T47D (cell line): ENCODE measurements at regions not wholly inside any gene's neighbourhood (a gene's known extent, or its start where the extent isn't known, plus 50 kb on each side); places are given as distances from the start of the nearest gene placed in this dataset.
A peak's percentile ranks its signal among the peaks of the same experiment; 100 is the strongest.
"Not testable (repeated sequence)": the region's sequence is repeated elsewhere in the genome, so short reads cannot be mapped to it uniquely, and the experiment has no call there.

Experiments
- DNase-seq, 2 experiments: peaks; one replicate each; pipeline versions ENCODE4 v3.0.0 to v3.0.0-alpha.2; 2011 to 2012; ENCODE audit warnings: low read depth in 1 of 2, low spot score in 1 of 2
- JUND ChIP-seq: IDR thresholded peaks from 2 replicates; pipeline ENCODE4 v1.6.1; 2012; ENCODE audit warnings: low read depth
- in situ Hi-C: cut with HindIII; loops from 2 replicates; pipeline ENCODE4 v1.10.0; 2016; ENCODE audit warnings: low sequenced_read_pairs, low pct_unique_long_range_greater_than_20kb

DNA sequence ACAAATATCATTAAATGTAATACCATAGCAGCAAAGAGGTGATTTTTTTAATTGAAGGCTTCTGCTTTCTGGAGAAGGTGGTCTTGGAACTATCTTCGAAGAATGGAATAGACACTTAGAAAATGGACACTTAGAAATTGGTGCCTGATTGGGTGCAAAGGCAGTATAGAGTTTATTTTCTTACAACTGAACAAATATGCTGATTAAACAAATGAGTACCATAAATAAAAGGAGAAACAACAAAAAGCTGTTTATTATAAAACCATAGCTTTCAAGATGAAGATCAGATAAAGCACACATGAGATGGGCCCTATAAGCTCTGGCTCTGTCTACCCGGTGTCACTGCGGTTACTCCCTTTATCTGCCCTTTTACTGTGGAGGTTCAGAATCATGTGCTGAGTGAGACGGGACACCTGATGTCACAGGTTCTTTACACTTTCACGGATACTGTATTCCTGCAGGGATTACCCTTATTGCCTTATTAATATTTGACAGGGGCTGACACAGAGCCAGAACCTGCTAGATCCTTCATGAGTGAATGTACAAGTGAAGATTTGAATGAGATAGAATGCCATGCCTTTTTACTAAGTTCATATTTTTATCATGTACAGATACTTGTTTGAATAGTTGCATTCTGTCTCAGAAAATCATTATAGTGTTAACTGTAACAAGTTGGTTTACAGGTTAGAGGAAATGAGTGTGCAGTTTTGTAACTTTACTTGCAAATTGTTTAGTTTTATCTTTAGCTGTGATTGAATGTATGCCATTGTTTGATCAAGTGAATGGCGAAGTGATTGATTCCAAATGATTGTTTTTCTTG is 477.5 kb upstream of the RGS6 start:
- no peak for TF ChIP-seq JUND
- DNase-seq: no peak
- in situ Hi-C loops: no loop called here

DNA sequence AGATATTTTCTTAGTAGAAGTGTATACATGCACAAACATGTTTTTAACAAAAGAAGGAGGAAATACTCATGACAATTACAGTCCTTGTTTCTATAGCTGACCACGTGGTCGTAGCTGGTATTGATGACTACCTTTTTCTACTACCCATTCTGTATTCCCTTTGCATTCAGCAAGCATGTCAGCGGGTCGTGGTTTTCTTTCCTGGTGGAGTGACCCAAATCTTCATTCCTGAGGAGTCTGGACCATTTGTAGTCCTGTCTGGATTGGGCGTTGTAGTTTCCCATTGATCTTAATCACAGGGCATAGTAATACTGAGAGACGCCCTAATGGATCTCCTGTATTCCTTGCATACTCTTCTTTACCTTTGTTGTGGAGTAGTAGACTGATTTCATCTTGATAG is 472.1 kb upstream of the RGS6 start:
- no peak for TF ChIP-seq JUND
- no peak for DNase-seq
- in situ Hi-C loops: no loop called here

- in situ Hi-C loops, DNase-seq: not testable (repeated sequence)
Observed at GRCh38 chr14:71461617-71462016, 470.6 kb upstream of the RGS6 start.

GRCh38 chr14:71463807-71464206 is 468.4 kb upstream of the RGS6 start:
- in situ Hi-C loops: no loop called here
- DNase-seq: no peak
- TF ChIP-seq JUND: no peak

GRCh38 chr14:71464840-71465239 is 467.4 kb upstream of the RGS6 start:
- no peak for TF ChIP-seq JUND
- no peak for DNase-seq
- in situ Hi-C loops: no loop called here

- in situ Hi-C loops: no loop called here
- TF ChIP-seq JUND: no peak
- no peak for DNase-seq
Observed at GRCh38 chr14:71465316-71465715, 466.9 kb upstream of the RGS6 start.

DNA sequence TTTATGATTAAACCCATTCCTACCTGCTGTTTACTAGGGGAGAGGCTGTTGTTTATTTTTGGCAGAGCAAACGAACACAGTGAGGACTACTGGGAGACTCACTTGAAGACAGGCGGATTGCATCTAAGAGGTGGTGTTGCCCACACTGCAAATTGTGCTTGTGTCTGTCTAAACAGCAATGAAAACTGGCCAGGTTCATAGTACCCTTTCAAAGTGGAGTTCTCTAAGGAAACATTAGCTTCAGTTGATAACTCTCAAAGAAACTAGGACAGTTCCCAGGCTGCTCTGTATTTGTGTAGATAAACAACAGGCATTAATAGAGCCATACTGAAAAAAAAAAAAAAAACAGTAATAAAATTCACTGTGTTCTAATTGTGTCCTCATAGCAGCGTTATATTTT is 466.0 kb upstream of the RGS6 start:
- no peak for TF ChIP-seq JUND
- no peak for DNase-seq
- in situ Hi-C loops: no loop called here

- TF ChIP-seq JUND: no peak
- in situ Hi-C loops: no loop called here
- no peak for DNase-seq
Observed at GRCh38 chr14:71466946-71467345, 465.3 kb upstream of the RGS6 start.

GRCh38 chr14:71467361-71467811 is 464.8 kb upstream of the RGS6 start:
- in situ Hi-C loops: no loop called here
- TF ChIP-seq JUND: no peak
- no peak for DNase-seq

- DNase-seq: no peak
- in situ Hi-C loops: no loop called here
- TF ChIP-seq JUND: no peak
Observed at GRCh38 chr14:71468701-71469100, 463.5 kb upstream of the RGS6 start.

GRCh38 chr14:71469643-71470335 is 462.4 kb upstream of the RGS6 start:
- TF ChIP-seq JUND: no peak
- DNase-seq: no peak
- in situ Hi-C loops: no loop called here

DNA sequence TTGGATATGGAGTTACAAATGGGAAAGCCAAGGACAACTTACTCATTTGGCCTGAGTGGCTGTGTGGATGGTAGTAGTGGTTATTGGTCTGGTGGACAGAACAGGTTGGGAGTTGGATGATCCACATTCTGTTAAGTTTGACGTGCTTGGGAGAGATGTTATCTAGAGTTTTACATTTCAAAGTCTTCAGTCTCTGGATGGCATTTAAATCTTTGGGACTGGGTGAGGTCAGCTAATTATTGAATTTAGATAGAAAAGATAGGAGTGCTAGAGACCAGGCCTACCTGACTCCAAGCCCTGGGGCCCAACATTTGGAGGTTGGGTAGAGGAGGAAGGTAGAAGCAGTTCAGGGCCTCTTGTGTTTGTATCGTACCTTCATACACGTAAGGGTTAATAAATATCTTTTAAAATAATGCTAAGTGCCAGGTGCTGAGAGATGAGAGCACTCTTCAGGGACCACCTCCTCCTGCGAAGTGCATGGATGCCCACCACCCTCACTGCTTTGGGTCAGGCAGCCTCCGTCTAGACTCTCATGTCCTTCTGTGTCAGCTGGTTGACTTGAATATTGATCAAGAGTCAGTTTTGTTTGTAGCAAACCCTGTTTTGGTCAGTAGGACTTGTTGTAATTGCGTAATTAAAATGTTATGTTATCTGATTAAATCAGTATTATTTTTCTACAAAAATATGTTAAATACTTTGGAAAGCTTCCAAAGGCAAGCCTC is 460.4 kb upstream of the RGS6 start:
- in situ Hi-C loops: no loop called here
- no peak for TF ChIP-seq JUND
- peak in 1 of 2 experiments; percentile 49 for DNase-seq
